SK-N-SH (cell line): ENCODE measurements at regions not wholly inside any gene's neighbourhood (a gene's known extent, or its start where the extent isn't known, plus 50 kb on each side); places are given as distances from the start of the nearest gene placed in this dataset.

Experiments
- CTCF ChIA-PET: fragments of 300-600, 350-600 bp; formaldehyde crosslinking; extraction: SDS; loops from one replicate; lab custom pipeline; 2021; lab: Yijun Ruan, JAX
- POLR2A ChIA-PET: fragments of 350-600 bp; sonication (Branson Sonifier 250); formaldehyde crosslinking; extraction: SDS; loops from one replicate; lab custom pipeline; 2020; ENCODE audit warnings: antibody characterized with exemption, inconsistent platforms; lab: Yijun Ruan, JAX
- DNase-seq: peaks from one replicate; pipeline ENCODE4 v3.0.0; 2012
- H2AFZ ChIP-seq: fragments of 200-600 bp; sonication (generic); 2 replicates; pipeline ENCODE4 v1.8.1; 2016; ENCODE audit warnings: antibody characterized with exemption, mild to moderate bottlenecking, low read depth
- H3F3A ChIP-seq: fragments of 200-600 bp; sonication (generic); replicated peaks from 2 replicates; pipeline ENCODE3; 2016; ENCODE audit warnings: antibody characterized with exemption, mild to moderate bottlenecking; ENCODE audit not compliant: insufficient read depth
- H3K27ac ChIP-seq, 2 experiments: fragments of 200-500 bp in 1 of 2; fragments of 200-600 bp in 1 of 2; sonication (Bioruptor generic) in 1 of 2; sonication (generic), shearing (Covaris generic) in 1 of 2; 2 replicates each; pipeline versions ENCODE4 v1.5.1 to v1.6.1; 2014 to 2016; ENCODE audit warnings: low read depth in 2 of 2, inconsistent platforms in 1 of 2, low read length in 1 of 2, mild to moderate bottlenecking in 1 of 2, mixed read lengths in 1 of 2
- H3K27me3 ChIP-seq: fragments of 200-600 bp; sonication (generic), shearing (Covaris generic); 2 replicates; pipeline ENCODE4 v1.6.1; 2016; ENCODE audit warnings: mixed run types; ENCODE audit not compliant: insufficient read depth
- H3K36me3 ChIP-seq, 2 experiments: fragments of 200-500 bp in 1 of 2; fragments of 200-600 bp in 1 of 2; sonication (Bioruptor generic) in 1 of 2; sonication (generic) in 1 of 2; replicated peaks in 1 of 2; 2 replicates each; pipeline versions ENCODE3 to v1.5.1; 2014 to 2016; ENCODE audit warnings: low read length in 1 of 2, mild to moderate bottlenecking in 1 of 2; ENCODE audit not compliant: insufficient read depth in 2 of 2, control insufficient read depth in 1 of 2
- H3K4me1 ChIP-seq, 2 experiments: fragments of 200-500 bp in 1 of 2; fragments of 200-600 bp in 1 of 2; sonication (Bioruptor generic) in 1 of 2; sonication (generic), shearing (Covaris generic) in 1 of 2; 2 replicates each; pipeline versions ENCODE4 v1.5.1 to v1.6.1; 2014 to 2016; ENCODE audit warnings: low read depth in 1 of 2, low read length in 1 of 2, mixed run types in 1 of 2; ENCODE audit not compliant: insufficient read depth in 2 of 2, control insufficient read depth in 1 of 2
- H3K4me2 ChIP-seq: fragments of 200-600 bp; sonication (generic), shearing (Covaris generic); 2 replicates; pipeline ENCODE4 v1.6.1; 2017; ENCODE audit warnings: mixed run types
- H3K4me3 ChIP-seq, 2 experiments: fragments of 200-500 bp in 1 of 2; fragments of 200-600 bp in 1 of 2; sonication (Bioruptor generic) in 1 of 2; sonication (generic), shearing (Covaris generic) in 1 of 2; 2 replicates each; pipeline versions ENCODE4 v1.5.1 to v1.8.1; 2014 to 2016; ENCODE audit warnings: low read depth in 2 of 2, inconsistent platforms in 1 of 2, low read length in 1 of 2, mild to moderate bottlenecking in 1 of 2, mixed read lengths in 1 of 2, moderate library complexity in 1 of 2
- H3K79me2 ChIP-seq: fragments of 200-600 bp; sonication (generic); 2 replicates; pipeline ENCODE4 v1.8.1; 2017; ENCODE audit warnings: mild to moderate bottlenecking; ENCODE audit not compliant: insufficient read depth
- H3K9ac ChIP-seq: fragments of 200-600 bp; sonication (generic); 2 replicates; pipeline ENCODE4 v1.6.1; 2017; ENCODE audit warnings: mixed run types
- H3K9me2 ChIP-seq: fragments of 200-600 bp; sonication (generic); 2 replicates; pipeline ENCODE4 v1.6.1; 2017; ENCODE audit warnings: mixed run types
- H3K9me3 ChIP-seq: fragments of 200-600 bp; sonication (generic); 2 replicates; pipeline ENCODE4 v1.6.1; 2017; ENCODE audit warnings: mixed run types, mild to moderate bottlenecking, moderate library complexity
- H4K20me1 ChIP-seq: fragments of 200-600 bp; sonication (generic); 2 replicates; pipeline ENCODE4 v1.6.1; 2017; ENCODE audit warnings: mild to moderate bottlenecking, mixed run types; ENCODE audit not compliant: insufficient read depth
- CHD2 ChIP-seq: fragments of 150-350 bp; IDR thresholded peaks from 2 replicates; pipeline ENCODE4 v1.6.1; 2018; ENCODE audit warnings: low read length; ENCODE audit not compliant: partially characterized antibody
- EZH2phosphoT487 ChIP-seq: fragments of 200-600 bp; sonication (generic); IDR thresholded peaks from 2 replicates; pipeline ENCODE4 v1.6.1; 2017; ENCODE audit warnings: low read depth, mixed run types, mild to moderate bottlenecking, antibody characterized with exemption, moderate library complexity, borderline replicate concordance
- FOSL2 ChIP-seq: IDR thresholded peaks from 2 replicates; pipeline ENCODE4 v1.4.0; 2012; ENCODE audit warnings: low read depth, mild to moderate bottlenecking, moderate library complexity, borderline replicate concordance
- FOXM1 ChIP-seq: IDR thresholded peaks from 2 replicates; pipeline ENCODE4 v1.4.0; 2012; ENCODE audit warnings: low read depth, mild to moderate bottlenecking
- GATA2 ChIP-seq: sonication (generic); formaldehyde crosslinking; IDR thresholded peaks from 2 replicates; pipeline ENCODE4 v1.5.0; 2020; ENCODE audit warnings: mild to moderate bottlenecking, missing genetic modification reagents
- JUND ChIP-seq: IDR thresholded peaks from 2 replicates; pipeline ENCODE4 v1.4.0; 2012
- MEF2A ChIP-seq: IDR thresholded peaks from 2 replicates; pipeline ENCODE4 v1.4.0; 2012; ENCODE audit warnings: low read depth, borderline replicate concordance
- MXI1 ChIP-seq: IDR thresholded peaks from 2 replicates; pipeline ENCODE4 v1.6.1; 2012; ENCODE audit warnings: mild to moderate bottlenecking, low read depth, low read length, improper control_type of control experiment
- POLR2AphosphoS5 ChIP-seq: IDR thresholded peaks from 2 replicates; pipeline ENCODE4 v1.6.1; 2012; ENCODE audit warnings: low read depth, low read length
- RAD21 ChIP-seq: IDR thresholded peaks from 2 replicates; pipeline ENCODE4 v1.6.1; 2012; ENCODE audit warnings: mild to moderate bottlenecking, low read length
- RXRA ChIP-seq: IDR thresholded peaks from 2 replicates; pipeline ENCODE4 v1.4.0; 2012; ENCODE audit warnings: low read depth, mild to moderate bottlenecking, borderline replicate concordance
- TAF1 ChIP-seq: IDR thresholded peaks from 2 replicates; pipeline ENCODE4 v1.6.1; 2012; ENCODE audit warnings: low read depth, mild to moderate bottlenecking, low read length, moderate library complexity, borderline replicate concordance
- TEAD4 ChIP-seq: IDR thresholded peaks from 2 replicates; pipeline ENCODE4 v1.4.0; 2012; ENCODE audit warnings: mild to moderate bottlenecking, borderline replicate concordance; ENCODE audit not compliant: insufficient read depth
- WGBS: methylation state at CpG from one replicate; pipeline ENCODE4 v1.1.6; 2017; ENCODE audit warnings: low lambda C conversion rate; 5-methylcytosine and 5-hydroxymethylcytosine counted together
- TF ChIP-seq, protein P1 (sequence below): fragments of 150-350 bp; IDR thresholded peaks from 2 replicates; pipeline ENCODE4 v1.6.1; 2017; ENCODE audit warnings: antibody characterized with exemption, low read length, low read depth, borderline replicate concordance
- TF ChIP-seq, protein P2 (sequence below): fragments of 200-600 bp; sonication (generic); IDR thresholded peaks from 2 replicates; pipeline ENCODE4 v1.6.1; 2017; ENCODE audit warnings: antibody characterized with exemption, mild to moderate bottlenecking, moderate library complexity
- TF ChIP-seq, protein P3 (sequence below): IDR thresholded peaks from 2 replicates; pipeline ENCODE4 v1.4.0; 2012; ENCODE audit warnings: low read depth
- TF ChIP-seq, protein P4 (sequence below): IDR thresholded peaks from 2 replicates; pipeline ENCODE4 v1.6.1; 2012; ENCODE audit warnings: mild to moderate bottlenecking, low read depth, low read length, moderate library complexity
- TF ChIP-seq, protein P5 (sequence below): IDR thresholded peaks from 2 replicates; pipeline ENCODE4 v1.4.0; 2012; ENCODE audit warnings: low read depth, borderline replicate concordance
- TF ChIP-seq, protein P6 (sequence below): fragments of 150-350 bp; IDR thresholded peaks from 2 replicates; pipeline ENCODE4 v1.6.1; 2016; ENCODE audit warnings: mild to moderate bottlenecking, low read depth, low read length
- TF ChIP-seq, protein P7 (sequence below): IDR thresholded peaks from 2 replicates; pipeline ENCODE4 v1.4.0; 2012; ENCODE audit warnings: low read depth, borderline replicate concordance

DNA sequence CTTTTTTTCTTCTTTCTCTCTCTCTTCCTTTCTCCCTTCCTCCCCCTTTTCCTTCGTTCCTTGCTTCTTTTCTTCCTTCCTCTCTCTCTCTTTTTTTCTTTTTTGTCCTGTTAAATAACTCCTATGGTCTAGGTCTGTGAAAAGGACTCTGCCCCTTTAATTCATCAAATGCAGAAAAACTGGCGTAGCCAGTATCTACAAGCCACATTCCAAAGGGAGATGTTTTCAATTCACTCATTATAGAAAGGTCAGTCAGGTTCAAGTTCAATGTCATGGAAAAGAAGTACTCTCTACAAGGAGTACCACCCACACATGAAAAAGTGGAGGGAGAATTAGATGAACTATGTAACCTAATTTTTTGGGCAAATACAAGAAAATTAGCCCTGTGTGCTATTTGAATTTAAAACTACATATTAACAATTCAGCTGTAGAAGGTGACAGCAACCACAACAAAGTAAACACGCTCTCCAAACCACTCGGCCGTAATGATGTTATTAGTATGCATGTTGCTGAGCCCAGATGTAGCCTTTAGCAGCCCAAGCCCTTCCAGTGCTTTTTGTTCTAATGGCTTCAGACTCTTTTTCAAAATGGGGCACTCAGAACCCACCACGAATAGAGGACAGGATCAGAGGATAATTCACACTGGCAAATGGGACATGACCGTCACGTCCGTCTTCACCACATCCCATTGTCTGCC lies 735.4 kb upstream of the FANCL start:
- no peaks in the 10 kb centered on the region for H3F3A ChIP-seq
- no peak overlapping the region for H3K27ac ChIP-seq
- H3K27me3 ChIP-seq, result no peaks in the 10 kb centered on the region
- no peaks in the 10 kb centered on the region for H4K20me1 ChIP-seq
- no peak overlapping the region for H2AFZ ChIP-seq
- no peaks in the 10 kb centered on the region for H3K9me3 ChIP-seq
- H3K9ac ChIP-seq, result no peak overlapping the region
- H3K4me1 ChIP-seq, result peaks cover 0 to 12% of the 10 kb centered on the region in 2 experiments; a peak in 2 of 4 replicates
- no peaks in the 10 kb centered on the region for H3K36me3 ChIP-seq
- no peaks in the 10 kb centered on the region for H3K9me2 ChIP-seq
- H3K79me2 ChIP-seq, result no peaks in the 10 kb centered on the region
- 58% methylated on average over 9 of the region's 9 CpGs for WGBS
- H3K4me2 ChIP-seq, result no peak overlapping the region
- POLR2A ChIA-PET, result no interaction called here
- DNase-seq, result no peak
- CTCF ChIA-PET, result no interaction called here
- H3K4me3 ChIP-seq, result no peak overlapping the region
- TF ChIP-seq FOXM1 (no peak), GATA2 (CRISPR knock-in tag) (no peak), JUND (no peak), FOSL2 (no peak), EZH2phosphoT487 (no peak), RXRA (no peak), MEF2A (no peak), TAF1 (no peak), CHD2 (no peak), RAD21 (no peak), POLR2AphosphoS5 (no peak), TEAD4 (no peak), MXI1 (no peak)
- TF ChIP-seq, protein P1, sequence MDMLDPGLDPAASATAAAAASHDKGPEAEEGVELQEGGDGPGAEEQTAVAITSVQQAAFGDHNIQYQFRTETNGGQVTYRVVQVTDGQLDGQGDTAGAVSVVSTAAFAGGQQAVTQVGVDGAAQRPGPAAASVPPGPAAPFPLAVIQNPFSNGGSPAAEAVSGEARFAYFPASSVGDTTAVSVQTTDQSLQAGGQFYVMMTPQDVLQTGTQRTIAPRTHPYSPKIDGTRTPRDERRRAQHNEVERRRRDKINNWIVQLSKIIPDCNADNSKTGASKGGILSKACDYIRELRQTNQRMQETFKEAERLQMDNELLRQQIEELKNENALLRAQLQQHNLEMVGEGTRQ, result no peak
- TF ChIP-seq, protein P2, sequence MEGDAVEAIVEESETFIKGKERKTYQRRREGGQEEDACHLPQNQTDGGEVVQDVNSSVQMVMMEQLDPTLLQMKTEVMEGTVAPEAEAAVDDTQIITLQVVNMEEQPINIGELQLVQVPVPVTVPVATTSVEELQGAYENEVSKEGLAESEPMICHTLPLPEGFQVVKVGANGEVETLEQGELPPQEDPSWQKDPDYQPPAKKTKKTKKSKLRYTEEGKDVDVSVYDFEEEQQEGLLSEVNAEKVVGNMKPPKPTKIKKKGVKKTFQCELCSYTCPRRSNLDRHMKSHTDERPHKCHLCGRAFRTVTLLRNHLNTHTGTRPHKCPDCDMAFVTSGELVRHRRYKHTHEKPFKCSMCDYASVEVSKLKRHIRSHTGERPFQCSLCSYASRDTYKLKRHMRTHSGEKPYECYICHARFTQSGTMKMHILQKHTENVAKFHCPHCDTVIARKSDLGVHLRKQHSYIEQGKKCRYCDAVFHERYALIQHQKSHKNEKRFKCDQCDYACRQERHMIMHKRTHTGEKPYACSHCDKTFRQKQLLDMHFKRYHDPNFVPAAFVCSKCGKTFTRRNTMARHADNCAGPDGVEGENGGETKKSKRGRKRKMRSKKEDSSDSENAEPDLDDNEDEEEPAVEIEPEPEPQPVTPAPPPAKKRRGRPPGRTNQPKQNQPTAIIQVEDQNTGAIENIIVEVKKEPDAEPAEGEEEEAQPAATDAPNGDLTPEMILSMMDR, result no peak
- TF ChIP-seq, protein P3, sequence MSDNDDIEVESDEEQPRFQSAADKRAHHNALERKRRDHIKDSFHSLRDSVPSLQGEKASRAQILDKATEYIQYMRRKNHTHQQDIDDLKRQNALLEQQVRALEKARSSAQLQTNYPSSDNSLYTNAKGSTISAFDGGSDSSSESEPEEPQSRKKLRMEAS, result no peak
- TF ChIP-seq, protein P4, sequence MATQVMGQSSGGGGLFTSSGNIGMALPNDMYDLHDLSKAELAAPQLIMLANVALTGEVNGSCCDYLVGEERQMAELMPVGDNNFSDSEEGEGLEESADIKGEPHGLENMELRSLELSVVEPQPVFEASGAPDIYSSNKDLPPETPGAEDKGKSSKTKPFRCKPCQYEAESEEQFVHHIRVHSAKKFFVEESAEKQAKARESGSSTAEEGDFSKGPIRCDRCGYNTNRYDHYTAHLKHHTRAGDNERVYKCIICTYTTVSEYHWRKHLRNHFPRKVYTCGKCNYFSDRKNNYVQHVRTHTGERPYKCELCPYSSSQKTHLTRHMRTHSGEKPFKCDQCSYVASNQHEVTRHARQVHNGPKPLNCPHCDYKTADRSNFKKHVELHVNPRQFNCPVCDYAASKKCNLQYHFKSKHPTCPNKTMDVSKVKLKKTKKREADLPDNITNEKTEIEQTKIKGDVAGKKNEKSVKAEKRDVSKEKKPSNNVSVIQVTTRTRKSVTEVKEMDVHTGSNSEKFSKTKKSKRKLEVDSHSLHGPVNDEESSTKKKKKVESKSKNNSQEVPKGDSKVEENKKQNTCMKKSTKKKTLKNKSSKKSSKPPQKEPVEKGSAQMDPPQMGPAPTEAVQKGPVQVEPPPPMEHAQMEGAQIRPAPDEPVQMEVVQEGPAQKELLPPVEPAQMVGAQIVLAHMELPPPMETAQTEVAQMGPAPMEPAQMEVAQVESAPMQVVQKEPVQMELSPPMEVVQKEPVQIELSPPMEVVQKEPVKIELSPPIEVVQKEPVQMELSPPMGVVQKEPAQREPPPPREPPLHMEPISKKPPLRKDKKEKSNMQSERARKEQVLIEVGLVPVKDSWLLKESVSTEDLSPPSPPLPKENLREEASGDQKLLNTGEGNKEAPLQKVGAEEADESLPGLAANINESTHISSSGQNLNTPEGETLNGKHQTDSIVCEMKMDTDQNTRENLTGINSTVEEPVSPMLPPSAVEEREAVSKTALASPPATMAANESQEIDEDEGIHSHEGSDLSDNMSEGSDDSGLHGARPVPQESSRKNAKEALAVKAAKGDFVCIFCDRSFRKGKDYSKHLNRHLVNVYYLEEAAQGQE, result no peak
- TF ChIP-seq, protein P5, sequence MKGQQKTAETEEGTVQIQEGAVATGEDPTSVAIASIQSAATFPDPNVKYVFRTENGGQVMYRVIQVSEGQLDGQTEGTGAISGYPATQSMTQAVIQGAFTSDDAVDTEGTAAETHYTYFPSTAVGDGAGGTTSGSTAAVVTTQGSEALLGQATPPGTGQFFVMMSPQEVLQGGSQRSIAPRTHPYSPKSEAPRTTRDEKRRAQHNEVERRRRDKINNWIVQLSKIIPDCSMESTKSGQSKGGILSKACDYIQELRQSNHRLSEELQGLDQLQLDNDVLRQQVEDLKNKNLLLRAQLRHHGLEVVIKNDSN, result no peak
- TF ChIP-seq, protein P6, sequence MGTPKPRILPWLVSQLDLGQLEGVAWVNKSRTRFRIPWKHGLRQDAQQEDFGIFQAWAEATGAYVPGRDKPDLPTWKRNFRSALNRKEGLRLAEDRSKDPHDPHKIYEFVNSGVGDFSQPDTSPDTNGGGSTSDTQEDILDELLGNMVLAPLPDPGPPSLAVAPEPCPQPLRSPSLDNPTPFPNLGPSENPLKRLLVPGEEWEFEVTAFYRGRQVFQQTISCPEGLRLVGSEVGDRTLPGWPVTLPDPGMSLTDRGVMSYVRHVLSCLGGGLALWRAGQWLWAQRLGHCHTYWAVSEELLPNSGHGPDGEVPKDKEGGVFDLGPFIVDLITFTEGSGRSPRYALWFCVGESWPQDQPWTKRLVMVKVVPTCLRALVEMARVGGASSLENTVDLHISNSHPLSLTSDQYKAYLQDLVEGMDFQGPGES, result no peak
- TF ChIP-seq, protein P7, sequence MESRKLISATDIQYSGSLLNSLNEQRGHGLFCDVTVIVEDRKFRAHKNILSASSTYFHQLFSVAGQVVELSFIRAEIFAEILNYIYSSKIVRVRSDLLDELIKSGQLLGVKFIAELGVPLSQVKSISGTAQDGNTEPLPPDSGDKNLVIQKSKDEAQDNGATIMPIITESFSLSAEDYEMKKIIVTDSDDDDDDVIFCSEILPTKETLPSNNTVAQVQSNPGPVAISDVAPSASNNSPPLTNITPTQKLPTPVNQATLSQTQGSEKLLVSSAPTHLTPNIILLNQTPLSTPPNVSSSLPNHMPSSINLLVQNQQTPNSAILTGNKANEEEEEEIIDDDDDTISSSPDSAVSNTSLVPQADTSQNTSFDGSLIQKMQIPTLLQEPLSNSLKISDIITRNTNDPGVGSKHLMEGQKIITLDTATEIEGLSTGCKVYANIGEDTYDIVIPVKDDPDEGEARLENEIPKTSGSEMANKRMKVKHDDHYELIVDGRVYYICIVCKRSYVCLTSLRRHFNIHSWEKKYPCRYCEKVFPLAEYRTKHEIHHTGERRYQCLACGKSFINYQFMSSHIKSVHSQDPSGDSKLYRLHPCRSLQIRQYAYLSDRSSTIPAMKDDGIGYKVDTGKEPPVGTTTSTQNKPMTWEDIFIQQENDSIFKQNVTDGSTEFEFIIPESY, result no peak
